ENCODE measurements at regions not wholly inside any gene's neighbourhood (a gene's known extent, or its start where the extent isn't known, plus 50 kb on each side); places are given as distances from the start of the nearest gene placed in this dataset.

DNA sequence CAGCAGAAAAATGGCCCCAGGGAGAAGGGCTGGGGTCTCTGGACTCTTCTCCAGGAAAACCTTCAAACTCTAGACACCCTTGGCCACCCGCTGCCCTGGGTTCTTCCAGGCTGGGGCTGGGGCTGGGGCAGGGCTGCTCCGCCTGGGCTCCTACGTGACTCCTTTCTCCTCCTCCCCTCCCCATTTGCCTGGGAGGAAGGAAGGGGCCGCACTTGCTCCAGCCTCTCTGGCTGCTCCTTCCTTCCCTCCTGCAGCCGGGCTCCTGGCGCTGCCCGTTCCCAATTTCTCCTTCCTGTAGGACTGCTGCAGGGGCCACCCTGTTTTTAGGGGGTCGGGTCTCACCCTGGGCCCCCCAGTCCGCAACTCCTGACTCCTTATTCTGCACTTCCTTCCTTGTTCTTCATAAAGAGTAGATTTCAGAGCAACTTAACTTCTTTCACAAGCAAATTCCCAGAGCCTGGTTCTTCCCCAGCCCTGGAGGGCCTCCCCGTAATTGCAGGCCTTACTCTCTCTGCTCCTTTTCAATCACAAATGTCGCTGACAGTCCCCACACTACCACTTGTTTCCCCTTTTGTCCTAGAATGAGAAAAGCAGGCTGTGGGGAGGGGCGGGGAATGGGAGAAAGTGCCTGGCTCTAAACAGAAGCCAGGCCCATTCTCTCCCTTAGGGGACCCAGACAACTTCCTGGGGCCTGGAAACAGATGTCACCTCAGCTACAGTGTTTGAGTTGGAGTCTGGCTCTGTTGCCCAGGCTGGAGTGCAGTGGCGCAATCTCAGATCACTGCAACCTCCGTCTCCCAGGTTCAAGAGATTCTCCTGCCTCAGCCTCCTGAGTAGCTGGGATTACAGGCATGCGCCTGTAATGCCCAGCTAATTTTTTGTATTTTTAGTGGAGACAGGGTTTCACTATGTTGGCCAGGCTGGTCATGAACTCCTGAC is 137.8 kb downstream of the ENGASE start:
- no peak for DNase-seq
- in situ Hi-C loops (cut with MboI; ENCODE audit: low pct_unique_long_range_greater_than_20kb, low sequenced_read_pairs), result no loop called here

DNA sequence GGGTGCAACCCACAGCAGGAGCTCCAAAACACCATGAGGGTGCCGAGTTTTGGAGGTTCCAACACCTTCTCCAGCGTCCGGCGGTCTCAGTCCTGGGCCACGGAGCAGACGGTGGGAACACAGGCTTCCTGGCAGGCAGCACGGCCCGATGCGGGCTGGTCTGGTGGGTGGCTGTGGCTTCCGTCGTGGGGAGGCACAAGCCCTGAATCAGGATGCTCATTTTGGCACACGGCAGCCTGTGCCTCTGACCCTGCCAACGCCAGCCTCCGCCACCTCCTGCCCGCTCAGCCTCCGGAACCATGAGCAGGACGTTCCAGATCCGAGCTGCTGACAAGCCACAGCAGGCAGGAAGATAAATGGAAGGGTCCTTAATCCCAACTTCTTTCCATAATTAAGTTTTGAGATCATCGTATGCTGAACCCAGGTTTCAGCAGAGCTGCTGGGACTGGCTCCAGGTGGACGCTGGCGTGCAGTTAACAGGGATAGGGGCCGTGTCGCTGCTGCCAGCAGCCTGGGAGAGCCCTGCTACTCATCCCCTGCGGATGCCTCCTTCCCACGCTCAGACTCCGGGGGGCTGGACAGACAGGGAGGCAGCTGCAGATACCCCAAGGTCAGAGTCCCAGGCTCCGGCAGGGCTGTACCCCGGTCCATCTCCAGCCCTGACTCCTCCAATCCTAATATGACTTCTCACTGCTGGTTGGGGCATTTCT is 136.6 kb downstream of the ENGASE start:
- no peak for DNase-seq

DNA sequence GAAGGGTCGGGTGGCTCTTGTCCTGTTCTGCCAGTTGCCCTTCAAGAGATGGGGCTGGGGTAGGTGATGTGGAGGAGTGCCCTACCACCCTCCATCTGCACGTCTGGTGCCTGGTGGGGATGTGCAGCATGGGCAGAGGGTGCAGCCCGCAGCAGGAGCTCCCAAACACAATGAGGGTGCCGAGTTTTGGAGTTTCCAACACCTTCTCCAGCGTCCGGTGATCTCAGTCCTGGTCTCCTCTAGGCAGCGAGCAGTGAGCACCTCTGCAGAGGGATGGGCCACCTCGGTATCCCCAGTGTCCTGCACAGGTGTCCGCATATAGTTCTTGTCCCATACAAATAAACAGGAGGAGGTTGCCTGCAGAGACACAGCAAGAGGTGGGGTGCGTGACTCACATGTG is 136.0 kb downstream of the ENGASE start:
- no peak for DNase-seq
- in situ Hi-C loops (cut with MboI; ENCODE audit: low pct_unique_long_range_greater_than_20kb, low sequenced_read_pairs), result no loop called here

More for the DNA sequence above, 136.6 kb downstream of the ENGASE start:
- in situ Hi-C loops (cut with MboI; ENCODE audit: low pct_unique_long_range_greater_than_20kb, low sequenced_read_pairs), result no loop called here

DNA sequence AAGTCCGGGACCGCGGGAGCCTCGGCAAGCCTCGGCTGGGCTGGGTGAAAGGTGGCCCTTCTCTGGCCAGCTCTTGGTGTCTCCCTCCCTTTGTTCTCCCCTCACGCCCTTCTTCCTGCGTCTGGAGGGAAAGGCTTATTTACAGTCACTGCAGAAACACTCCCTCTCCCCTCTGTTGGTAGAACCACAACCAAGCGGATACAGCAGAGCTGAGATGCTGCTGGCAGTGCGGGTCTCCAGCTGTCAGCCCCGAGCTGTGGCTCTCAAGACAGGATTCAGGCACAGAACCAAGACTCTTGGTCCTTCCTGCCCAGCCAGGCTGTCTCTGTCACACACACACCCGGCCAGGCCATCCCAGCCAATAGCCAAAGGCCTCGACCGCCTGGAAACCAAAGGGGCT is 133.3 kb downstream of the ENGASE start:
- in situ Hi-C loops (cut with MboI; ENCODE audit: low pct_unique_long_range_greater_than_20kb, low sequenced_read_pairs), result no loop called here
- DNase-seq, result no peak

DNA sequence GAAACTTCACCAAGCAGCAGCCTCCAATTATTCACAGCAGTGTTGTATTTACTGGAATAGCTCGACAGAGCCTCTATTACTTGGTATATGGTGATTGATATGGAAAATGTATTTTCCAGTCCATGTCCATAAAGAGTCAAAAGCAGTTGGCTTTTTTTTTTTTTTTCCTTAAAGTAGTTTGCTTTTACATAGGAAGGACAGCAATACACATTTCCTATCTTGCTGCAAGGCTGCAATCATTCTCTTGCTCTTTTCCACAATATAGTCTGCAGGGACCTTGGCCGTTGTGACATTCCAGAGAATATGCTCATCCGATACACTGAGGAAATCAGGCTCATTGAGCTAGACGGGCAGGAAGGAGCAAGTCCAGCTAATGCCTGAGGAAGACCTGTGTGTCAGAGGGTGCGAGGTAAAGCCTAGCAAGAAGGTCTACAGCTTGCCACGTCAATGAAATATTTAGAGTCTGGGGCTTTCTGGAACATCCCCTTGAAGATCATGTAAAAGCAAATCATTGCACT is 131.1 kb downstream of the ENGASE start:
- in situ Hi-C loops (cut with MboI; ENCODE audit: low pct_unique_long_range_greater_than_20kb, low sequenced_read_pairs), result no loop called here
- DNase-seq, result no peak

DNA sequence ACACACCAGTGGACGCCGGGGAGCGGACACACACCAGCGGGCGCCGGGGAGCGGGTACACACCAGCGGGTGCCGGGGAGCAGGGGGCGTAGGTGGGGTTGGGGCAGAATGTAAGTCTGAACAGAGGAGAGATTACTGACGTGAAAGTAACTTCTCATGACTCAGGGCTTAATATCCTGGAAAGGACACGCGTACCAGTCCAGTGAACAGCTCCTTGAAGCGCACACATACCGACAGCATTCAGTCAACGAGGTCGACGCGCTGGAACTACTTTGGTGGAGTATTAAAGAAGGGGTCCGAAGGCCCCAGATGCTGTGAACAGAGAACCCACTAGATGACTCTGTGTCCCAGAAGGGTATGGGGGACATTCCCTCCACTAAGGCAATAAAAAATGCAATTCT is 129.6 kb downstream of the ENGASE start:
- in situ Hi-C loops (cut with MboI; ENCODE audit: low pct_unique_long_range_greater_than_20kb, low sequenced_read_pairs), result no loop called here
- no peak for DNase-seq

DNA sequence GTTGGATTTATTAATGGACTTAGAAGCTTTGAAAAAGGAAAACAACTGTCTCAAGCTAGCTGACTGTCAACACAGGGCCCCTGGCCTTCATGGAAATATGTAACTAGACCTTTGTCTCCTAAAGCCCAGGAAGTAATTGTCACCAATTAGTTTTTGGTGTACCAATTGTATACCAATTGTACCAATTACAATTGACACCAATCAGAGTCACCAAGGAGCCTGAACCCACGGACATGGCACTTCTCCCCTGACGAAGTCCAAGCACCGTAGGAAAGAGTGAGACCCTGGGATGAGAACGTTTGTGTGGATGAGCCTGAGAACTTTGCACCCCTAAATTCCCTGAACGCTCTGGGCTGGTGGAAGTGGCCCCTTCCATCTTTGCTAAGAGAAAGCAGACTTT is 129.0 kb downstream of the ENGASE start:
- no peak for DNase-seq
- in situ Hi-C loops (cut with MboI; ENCODE audit: low pct_unique_long_range_greater_than_20kb, low sequenced_read_pairs), result no loop called here

DNA sequence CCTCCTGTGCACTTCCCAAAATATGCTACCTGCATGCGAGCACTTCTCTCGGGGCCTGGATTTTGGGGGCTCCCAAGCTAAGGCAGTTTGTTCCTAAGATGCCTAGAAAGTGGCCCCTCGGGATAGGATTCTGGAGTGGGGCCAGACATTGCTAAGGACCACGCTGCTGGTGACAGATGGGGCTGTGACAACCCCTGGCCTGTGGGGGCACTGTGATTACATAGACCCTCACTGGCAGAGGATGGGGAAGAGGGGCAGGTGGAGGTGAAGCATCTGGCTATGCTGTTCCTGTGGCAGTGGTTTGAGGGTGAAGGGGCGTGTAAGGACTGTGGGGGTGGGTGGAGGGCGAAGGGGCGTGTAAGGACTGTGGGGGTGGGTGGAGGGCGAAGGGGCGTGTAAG is 128.4 kb downstream of the ENGASE start:
- in situ Hi-C loops (cut with MboI; ENCODE audit: low pct_unique_long_range_greater_than_20kb, low sequenced_read_pairs), result no loop called here
- DNase-seq, result no peak

DNA sequence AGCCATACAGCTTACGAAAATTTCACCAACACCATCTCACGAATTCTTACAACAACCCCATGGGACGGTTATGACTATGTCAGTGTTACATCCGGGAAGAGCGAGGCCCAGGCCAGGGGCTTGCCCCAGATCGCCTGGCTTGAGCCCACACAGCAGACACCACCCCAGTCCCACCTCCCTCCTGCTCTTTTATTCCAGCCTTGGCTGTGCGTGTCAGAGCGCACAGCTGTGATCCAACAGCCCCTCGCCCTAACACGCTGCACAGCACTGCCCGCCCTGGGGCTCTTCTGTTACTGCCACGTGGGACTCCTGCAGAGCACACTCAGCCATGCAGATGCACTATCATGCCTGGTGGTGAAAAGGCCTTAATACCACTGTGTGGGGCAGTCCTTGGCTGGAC is 127.9 kb downstream of the ENGASE start:
- in situ Hi-C loops (cut with MboI; ENCODE audit: low pct_unique_long_range_greater_than_20kb, low sequenced_read_pairs), result no loop called here
- DNase-seq, result no peak

DNA sequence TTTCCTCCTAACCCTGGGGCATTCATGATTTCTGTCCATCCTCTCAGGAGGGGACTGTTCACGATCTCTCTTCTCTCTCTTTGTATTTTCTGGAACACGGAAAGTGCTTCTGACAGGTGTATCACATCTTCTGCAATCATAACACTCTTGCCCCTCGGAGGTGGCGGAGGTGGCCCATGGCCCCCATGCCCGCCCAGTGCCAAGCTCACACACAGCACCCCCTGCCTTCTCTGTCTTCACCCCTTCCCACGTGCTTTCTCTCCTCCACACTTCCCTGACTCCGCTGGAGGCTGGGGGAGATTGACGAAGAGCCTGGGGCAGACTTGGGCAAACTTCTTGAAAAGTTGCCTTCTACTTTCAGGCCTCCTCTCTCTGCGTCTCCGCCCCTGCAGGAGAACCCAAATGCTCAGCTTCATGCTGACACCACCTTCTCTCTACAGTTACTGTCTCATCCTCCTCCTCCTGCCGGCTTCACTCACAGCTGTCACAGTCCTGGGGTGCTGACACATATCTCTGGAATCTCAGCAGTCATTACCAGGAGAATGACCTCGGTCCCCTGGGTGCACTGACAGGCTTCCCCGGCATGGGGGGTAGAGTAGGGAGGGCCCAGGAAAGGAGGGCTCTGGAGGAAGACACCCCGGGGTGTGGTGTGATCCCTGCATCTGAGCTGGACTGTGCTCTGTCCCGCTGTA is 127.1 kb downstream of the ENGASE start:
- in situ Hi-C loops (cut with MboI; ENCODE audit: low pct_unique_long_range_greater_than_20kb, low sequenced_read_pairs), result no loop called here
- no peak for DNase-seq

DNA sequence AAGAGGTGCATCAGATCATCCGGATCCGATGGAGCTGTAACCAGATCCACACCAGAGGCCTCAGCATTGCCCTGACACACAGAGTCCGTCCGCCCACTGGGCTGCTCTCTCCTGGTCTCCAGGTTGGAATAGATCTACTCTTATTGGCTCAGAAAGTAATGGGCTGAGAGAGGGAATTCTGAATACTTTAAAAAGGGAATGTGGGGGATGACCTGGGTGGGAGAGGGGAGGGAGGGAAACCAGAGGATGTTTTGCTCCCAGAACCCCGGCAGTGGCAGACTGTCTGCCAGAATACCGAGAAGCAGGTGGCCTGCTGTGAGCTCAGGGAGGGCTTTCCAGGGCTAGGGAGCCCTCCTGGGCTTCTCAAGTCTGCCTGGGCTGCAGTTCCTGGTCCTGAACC is 126.5 kb downstream of the ENGASE start:
- no peak for DNase-seq
- in situ Hi-C loops (cut with MboI; ENCODE audit: low pct_unique_long_range_greater_than_20kb, low sequenced_read_pairs), result no loop called here

DNA sequence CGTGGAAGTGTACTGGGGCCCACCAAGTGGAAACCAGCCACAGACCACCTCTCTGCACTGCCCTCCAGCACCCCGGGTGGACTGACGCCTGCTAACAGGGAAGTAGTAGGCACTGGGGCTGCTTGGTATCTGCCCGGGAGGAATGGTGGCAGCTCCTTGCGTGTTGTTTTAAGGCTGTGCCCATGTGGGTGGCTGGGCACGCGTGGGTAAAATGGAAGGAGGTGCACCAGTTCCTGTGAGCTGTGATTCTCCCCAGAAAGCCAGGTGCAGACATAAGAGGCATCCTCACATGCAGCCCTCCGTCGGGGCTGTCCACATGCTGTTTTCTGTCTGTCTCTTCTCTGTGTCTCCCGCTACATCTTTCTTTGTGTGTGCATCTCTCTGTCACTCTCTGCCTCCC is 122.3 kb downstream of the ENGASE start:
- no peak for DNase-seq
- in situ Hi-C loops (cut with MboI; ENCODE audit: low pct_unique_long_range_greater_than_20kb, low sequenced_read_pairs), result no loop called here

DNA sequence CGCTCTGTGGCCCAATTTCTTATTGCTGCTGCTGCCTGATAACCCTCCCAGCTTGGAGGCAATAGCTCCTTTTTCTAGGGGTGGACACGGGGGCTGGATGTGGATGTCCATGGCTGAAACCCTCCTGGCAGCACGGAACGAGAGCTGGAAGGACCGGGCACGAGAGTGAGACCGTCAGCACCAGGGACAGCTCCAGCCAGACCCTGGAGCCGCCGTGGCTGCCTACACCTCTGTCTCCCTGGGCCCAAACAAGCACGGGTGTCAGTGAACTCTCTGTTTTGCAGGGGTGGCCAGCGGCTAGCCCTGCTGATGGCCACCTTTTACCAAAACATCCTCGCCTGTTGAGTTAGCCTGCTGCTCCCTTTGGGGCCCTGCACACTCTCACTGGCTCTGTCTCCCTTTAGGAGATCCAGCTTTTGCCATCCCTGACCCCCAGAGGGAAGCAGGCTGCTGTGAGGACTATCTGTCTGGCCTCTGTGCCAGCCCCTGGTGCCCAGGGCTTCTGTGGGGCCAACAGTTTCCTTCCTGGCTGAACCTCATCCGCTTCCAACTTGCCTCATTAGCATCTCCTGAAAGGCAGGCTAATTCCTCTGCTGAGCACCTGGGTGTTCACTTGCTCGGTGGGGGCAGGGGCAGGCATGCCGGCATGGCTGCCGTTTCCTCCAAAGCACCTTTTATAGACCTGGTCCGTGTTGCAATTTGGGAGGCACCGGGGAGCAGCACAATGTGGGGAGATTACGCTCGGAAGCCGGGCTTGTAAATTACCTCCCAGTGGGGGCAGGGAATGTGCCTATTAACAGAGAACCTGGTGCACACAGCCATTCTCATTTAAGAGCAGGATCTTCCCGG is 118.1 kb downstream of the ENGASE start:
- in situ Hi-C loops (cut with MboI; ENCODE audit: low pct_unique_long_range_greater_than_20kb, low sequenced_read_pairs), result no loop called here
- DNase-seq, result peak; percentile 37

DNA sequence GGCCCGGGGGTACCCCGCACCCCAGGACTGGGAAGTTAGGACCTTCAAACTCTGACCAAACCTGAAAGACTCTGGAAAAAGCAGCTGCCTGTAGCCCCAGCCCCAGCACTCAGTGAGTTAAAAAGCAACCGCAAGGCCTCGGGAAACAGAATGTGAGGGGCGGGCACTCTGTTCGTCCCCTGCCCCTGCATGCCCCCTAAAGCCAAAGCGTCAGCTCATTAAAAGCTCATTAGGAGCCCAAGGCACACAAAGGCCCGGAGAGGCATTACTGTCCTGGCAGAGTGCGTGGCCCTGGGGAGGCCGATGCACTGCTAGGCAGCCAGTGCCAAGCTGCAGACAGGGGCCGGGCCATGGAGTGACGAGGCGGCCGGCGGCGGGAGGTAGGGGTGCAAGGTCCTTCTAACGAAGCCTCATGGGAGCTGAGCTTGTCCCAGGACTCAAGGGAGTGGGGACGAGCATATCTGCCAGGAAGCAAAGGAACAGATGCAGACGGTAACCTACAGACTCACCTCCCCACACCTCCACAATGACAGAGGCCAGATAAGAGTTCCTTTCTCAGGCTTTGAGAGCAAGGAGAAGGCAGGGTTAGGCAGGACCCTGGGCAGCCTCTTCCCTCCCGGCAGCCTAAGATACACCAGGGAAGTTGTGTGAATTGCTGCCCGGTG is 116.8 kb downstream of the ENGASE start:
- in situ Hi-C loops (cut with MboI; ENCODE audit: low pct_unique_long_range_greater_than_20kb, low sequenced_read_pairs), result no loop called here
- DNase-seq, result no peak

DNA sequence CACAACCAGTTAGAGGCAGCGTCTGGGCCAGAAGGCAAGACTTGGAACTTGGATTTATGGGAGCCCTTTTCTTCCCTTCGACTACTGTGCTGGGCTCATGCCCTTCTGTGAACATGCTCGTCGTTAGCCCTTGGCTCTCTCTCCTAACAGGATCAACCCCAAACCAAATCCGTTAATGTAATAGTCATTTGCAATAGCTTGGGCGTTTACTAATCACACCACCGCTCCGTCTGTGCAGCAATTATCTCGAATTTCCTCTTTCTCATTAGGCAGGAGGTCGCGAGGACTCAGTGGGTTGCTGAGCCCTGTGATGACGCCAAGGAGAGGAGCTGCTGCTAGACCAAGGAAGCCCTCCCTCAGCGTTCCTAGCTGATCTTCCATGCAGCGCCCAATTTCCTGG is 114.7 kb downstream of the ENGASE start:
- in situ Hi-C loops (cut with MboI; ENCODE audit: low pct_unique_long_range_greater_than_20kb, low sequenced_read_pairs), result no loop called here
- DNase-seq, result no peak

DNA sequence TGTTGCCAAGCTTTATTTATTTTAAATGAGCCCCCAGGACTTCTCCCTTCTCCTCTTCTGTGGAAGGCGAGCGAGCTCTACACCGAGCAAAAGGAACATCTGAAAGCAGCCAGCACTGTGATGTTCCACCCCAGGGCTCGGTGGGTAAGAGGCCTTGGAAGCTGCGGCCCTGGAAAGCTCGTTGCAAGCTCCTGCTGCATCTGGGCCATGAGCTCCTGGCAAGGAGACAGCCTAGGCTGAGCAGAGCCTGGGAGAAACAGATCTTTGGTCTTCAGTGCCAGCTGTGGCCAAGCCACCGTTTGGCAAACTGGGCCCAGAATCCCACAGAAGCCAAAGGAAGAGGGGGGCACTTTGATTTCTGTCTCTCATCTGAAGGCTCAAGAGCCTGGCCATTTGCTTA is 114.1 kb downstream of the ENGASE start:
- no peak for DNase-seq
- in situ Hi-C loops (cut with MboI; ENCODE audit: low pct_unique_long_range_greater_than_20kb, low sequenced_read_pairs), result no loop called here

DNA sequence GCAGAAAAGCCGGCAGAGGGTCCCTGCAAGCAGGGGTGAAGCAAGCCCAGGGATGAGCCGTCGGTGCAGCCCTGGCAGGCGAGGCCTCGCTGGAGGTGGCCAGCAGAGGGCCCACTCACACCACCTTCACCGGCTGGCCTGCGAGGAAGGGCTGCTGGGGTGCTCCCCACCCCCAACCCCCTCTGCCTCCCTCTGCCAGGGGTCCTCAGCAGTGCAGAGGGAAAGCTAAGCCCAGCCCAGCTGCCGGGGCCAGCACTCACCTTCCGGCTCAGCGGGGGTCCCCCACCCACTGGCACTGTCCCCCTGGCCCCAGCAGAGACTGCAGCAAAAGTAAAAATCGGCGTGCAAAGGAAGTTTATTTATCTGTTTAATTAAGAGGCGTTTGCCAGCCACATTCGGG is 113.4 kb downstream of the ENGASE start:
- in situ Hi-C loops (cut with MboI; ENCODE audit: low pct_unique_long_range_greater_than_20kb, low sequenced_read_pairs), result no loop called here
- DNase-seq, result peak; percentile 27

DNA sequence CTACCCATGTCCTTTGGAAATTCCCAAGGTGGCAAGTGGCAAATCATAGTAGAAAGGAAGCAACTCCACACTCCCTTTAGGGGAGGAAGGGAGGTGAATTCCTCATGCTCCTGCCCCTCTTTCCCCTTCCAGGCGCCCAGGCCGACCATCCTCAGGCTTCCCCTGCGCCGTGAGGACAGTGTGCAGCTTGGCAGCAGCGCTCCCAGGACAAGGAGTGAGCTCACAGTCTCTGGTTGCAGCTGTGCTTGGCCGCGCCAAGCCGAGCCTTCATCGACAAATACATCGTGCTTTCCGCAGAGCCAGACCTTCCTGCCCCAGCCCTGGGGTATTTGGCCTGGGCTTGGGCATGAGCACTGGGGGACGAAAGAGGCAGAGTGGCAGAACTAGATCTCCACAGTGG is 112.6 kb downstream of the ENGASE start:
- in situ Hi-C loops (cut with MboI; ENCODE audit: low pct_unique_long_range_greater_than_20kb, low sequenced_read_pairs), result no loop called here
- no peak for DNase-seq

Measured in KBM-7 (cell line).